ENCODE measurements at regions not wholly inside any gene's neighbourhood (a gene's known extent, or its start where the extent isn't known, plus 50 kb on each side); places are given as distances from the start of the nearest gene placed in this dataset.

GRCh38 chr4:62870451-62870850 is 1538.8 kb downstream of the TECRL start:
- no peak for DNase-seq

- no peak for DNase-seq
These were observed 1544.0 kb downstream of the TECRL start for GRCh38 chr4:62865261-62865660.

GRCh38 chr4:62849696-62850095 is 1559.6 kb downstream of the TECRL start:
- no peak for DNase-seq

- DNase-seq: no peak
These were observed 1573.6 kb downstream of the TECRL start for GRCh38 chr4:62835631-62836030.

GRCh38 chr4:62822306-62822705 is 1586.9 kb downstream of the TECRL start:
- DNase-seq: no peak

- DNase-seq: no peak
These were observed 1592.7 kb downstream of the TECRL start for GRCh38 chr4:62816566-62816965.

GRCh38 chr4:62814510-62815047 is 1594.7 kb downstream of the TECRL start:
- DNase-seq: no peak

GRCh38 chr4:62806816-62807215 is 1602.4 kb downstream of the TECRL start:
- DNase-seq: no peak

GRCh38 chr4:62804075-62804474 is 1603.9 kb downstream of the ADGRL3 start:
- no peak for DNase-seq

GRCh38 chr4:62797221-62797620 is 1597.1 kb downstream of the ADGRL3 start:
- peak; percentile 25 for DNase-seq

GRCh38 chr4:62791386-62791785 is 1591.3 kb downstream of the ADGRL3 start:
- DNase-seq: no peak

GRCh38 chr4:62771983-62772557 is 1571.9 kb downstream of the ADGRL3 start:
- DNase-seq: no peak

GRCh38 chr4:62740296-62740695 is 1540.2 kb downstream of the ADGRL3 start:
- no peak for DNase-seq

- no peak for DNase-seq
These were observed 1517.0 kb downstream of the ADGRL3 start for GRCh38 chr4:62717154-62717553.

GRCh38 chr4:62711575-62711974 is 1511.4 kb downstream of the ADGRL3 start:
- no peak for DNase-seq

GRCh38 chr4:62709618-62710252 is 1509.6 kb downstream of the ADGRL3 start:
- peak; percentile 37 for DNase-seq

- DNase-seq: no peak
These were observed 1506.3 kb downstream of the ADGRL3 start for GRCh38 chr4:62706423-62706822.

- no peak for DNase-seq
These were observed 1483.9 kb downstream of the ADGRL3 start for GRCh38 chr4:62683799-62684566.

- no peak for DNase-seq
These were observed 1476.8 kb downstream of the ADGRL3 start for GRCh38 chr4:62676962-62677361.

- DNase-seq: peak; percentile 24
These were observed 1470.4 kb downstream of the ADGRL3 start for GRCh38 chr4:62670514-62670913.

- no peak for DNase-seq
These were observed 1461.7 kb downstream of the ADGRL3 start for GRCh38 chr4:62661821-62662220.

- DNase-seq: no peak
These were observed 1455.9 kb downstream of the ADGRL3 start for GRCh38 chr4:62656006-62656405.

GRCh38 chr4:62644372-62644771 is 1444.2 kb downstream of the ADGRL3 start:
- peak; percentile 39 for DNase-seq

- peak; percentile 27 for DNase-seq
These were observed 1440.2 kb downstream of the ADGRL3 start for GRCh38 chr4:62640296-62640695.

Data from fibroblast of skin of scalp (primary cell).